K562 (cell line): ENCODE measurements at regions not wholly inside any gene's neighbourhood (a gene's known extent, or its start where the extent isn't known, plus 50 kb on each side); places are given as distances from the start of the nearest gene placed in this dataset.

ENCODE experiments used
- ATAC-seq: fragments of 200-7000 bp; cut with Tn5 transposase; 3 replicates; pipeline ENCODE4 v1.9.1; 2020; ENCODE audit warnings: moderate library complexity
- BruUV-seq: library from RNA; stranded (reverse); fragments of 400-500 nt; replicated peaks from 2 replicates; lab custom pipeline; 2021; lab: Mats Ljungman, UMichigan
- CTCF ChIA-PET: fragments of 300-600 bp; formaldehyde crosslinking; extraction: SDS; loops from one replicate; lab custom pipeline; 2021; ENCODE audit warnings: low intra/inter-chr PET ratio; lab: Yijun Ruan, JAX
- POLR2A ChIA-PET: fragments of 300-600, 350-650 bp; sonication (Branson Sonifier 250); formaldehyde crosslinking; extraction: SDS; loops from one replicate; lab custom pipeline; 2021; ENCODE audit warnings: antibody characterized with exemption, inconsistent platforms; lab: Yijun Ruan, JAX
- DNase-seq, 4 experiments: peaks; one replicate each; pipeline versions ENCODE4 v3.0.0 to v3.0.0-alpha.2; 2011 to 2018; ENCODE audit warnings: low spot score in 3 of 4, mixed read lengths in 3 of 4; ENCODE audit errors: extremely low read depth in 1 of 4
- FAIRE-seq: peaks from 2 replicates; lab custom pipeline; 2011; peaks lifted over from hg19 to GRCh38; lab: Jason Lieb, UNC
- H2AFZ ChIP-seq: 2 replicates; pipeline ENCODE4 v1.6.0; 2011; ENCODE audit warnings: low read depth, low read length, control low read depth, inconsistent platforms
- H3K27ac ChIP-seq: fragments of 200-600 bp; 3 replicates; pipeline ENCODE4 v1.8.0; 2011; ENCODE audit warnings: low read depth, mild to moderate bottlenecking, control low read depth, inconsistent platforms, low read length, moderate library complexity, mixed read lengths; ENCODE audit errors: extremely low read depth
- H3K27me3 ChIP-seq, 2 experiments: fragments of 300-600 bp in 1 of 2; 2 replicates in 1 of 2; 3 replicates in 1 of 2; pipeline versions ENCODE4 v1.6.0 to v1.8.0; 2011; ENCODE audit warnings: inconsistent platforms in 2 of 2, low read length in 2 of 2, mild to moderate bottlenecking in 1 of 2, mixed read lengths in 1 of 2, moderate library complexity in 1 of 2; ENCODE audit not compliant: control insufficient read depth in 2 of 2, insufficient read depth in 2 of 2
- H3K36me3 ChIP-seq: fragments of 300-600 bp; 3 replicates; pipeline ENCODE4 v1.8.0; 2011; ENCODE audit warnings: mild to moderate bottlenecking, low read length, inconsistent platforms; ENCODE audit not compliant: control insufficient read depth, insufficient read depth
- H3K4me1 ChIP-seq, 2 experiments: fragments of 200-600 bp in 1 of 2; replicated peaks in 1 of 2; 2 replicates in 1 of 2; 3 replicates in 1 of 2; pipeline versions ENCODE4 v1.5.1 to v1.8.0; 2011; ENCODE audit warnings: inconsistent platforms in 2 of 2, low read length in 2 of 2, mild to moderate bottlenecking in 1 of 2, mixed read lengths in 1 of 2, moderate library complexity in 1 of 2; ENCODE audit not compliant: control insufficient read depth in 2 of 2, insufficient read depth in 2 of 2
- H3K4me2 ChIP-seq: 2 replicates; pipeline ENCODE4 v1.6.1; 2011; ENCODE audit warnings: low read length, control low read depth, inconsistent platforms, mixed read lengths; ENCODE audit not compliant: insufficient read depth
- H3K4me3 ChIP-seq: fragments of 200-600 bp; sonication (generic), shearing (Covaris generic); 2 replicates; pipeline ENCODE4 v1.5.1; 2016; ENCODE audit warnings: control low read depth, inconsistent platforms
- H3K79me2 ChIP-seq: fragments of 200-600 bp; 3 replicates; pipeline ENCODE4 v1.8.0; 2011; ENCODE audit warnings: low read length, inconsistent platforms; ENCODE audit not compliant: control insufficient read depth, insufficient read depth
- H3K9ac ChIP-seq, 2 experiments: 2 replicates each; pipeline versions ENCODE4 v1.6.0 to v1.6.1; 2011; ENCODE audit warnings: low read depth in 2 of 2, low read length in 2 of 2, control low read depth in 1 of 2, inconsistent platforms in 1 of 2, mild to moderate bottlenecking in 1 of 2, mixed read lengths in 1 of 2; ENCODE audit not compliant: insufficient read depth in 1 of 2
- H3K9me1 ChIP-seq: one replicate; pipeline ENCODE4 v1.6.0; 2011; ENCODE audit warnings: inconsistent platforms, mild to moderate bottlenecking, low read length, moderate library complexity; ENCODE audit not compliant: control insufficient read depth, insufficient read depth
- H3K9me3 ChIP-seq: replicated peaks from 2 replicates; pipeline ENCODE4 v1.5.1; 2011; ENCODE audit warnings: low read depth, low read length, inconsistent platforms; ENCODE audit not compliant: control insufficient read depth, insufficient read depth
- H4K20me1 ChIP-seq: replicated peaks from 2 replicates; pipeline ENCODE4 v1.6.1; 2011; ENCODE audit warnings: low read length, inconsistent platforms, mixed read lengths; ENCODE audit not compliant: control insufficient read depth, insufficient read depth
- HINFP ChIP-seq: fragments of 450-650 bp; conservative IDR thresholded peaks from 2 replicates; pipeline ENCODE4 v1.6.1; 2016; ENCODE audit warnings: missing genetic modification characterization, low read depth, mild to moderate bottlenecking, control low read depth, missing compliant biosample characterization
- WGBS: fragments of 100-300 bp; shearing (Covaris generic); methylation state at CpG from one replicate; pipeline ENCODE4 v1.1.6; 2016; ENCODE audit warnings: low coverage, mixed read lengths; ENCODE audit not compliant: insufficient coverage; ENCODE audit errors: missing lambda C conversion rate; 5-methylcytosine and 5-hydroxymethylcytosine counted together
- in situ Hi-C: fragments of 300-500 bp; cut with MboI; formaldehyde crosslinking; loops from 4 replicates; pipeline ENCODE4 v1.15.0; 2018; ENCODE audit warnings: inconsistent platforms, mixed read lengths
- intact Hi-C: fragments of 100-400 bp; cut with micrococcal nuclease; formaldehyde crosslinking; loops from 2 replicates; pipeline ENCODE4 v1.14.2; 2022
- TF ChIP-seq, protein P1 (sequence below): fragments of 450-650 bp; IDR thresholded peaks from 2 replicates; pipeline ENCODE4 v1.6.1; 2016; ENCODE audit warnings: mild to moderate bottlenecking

DNA sequence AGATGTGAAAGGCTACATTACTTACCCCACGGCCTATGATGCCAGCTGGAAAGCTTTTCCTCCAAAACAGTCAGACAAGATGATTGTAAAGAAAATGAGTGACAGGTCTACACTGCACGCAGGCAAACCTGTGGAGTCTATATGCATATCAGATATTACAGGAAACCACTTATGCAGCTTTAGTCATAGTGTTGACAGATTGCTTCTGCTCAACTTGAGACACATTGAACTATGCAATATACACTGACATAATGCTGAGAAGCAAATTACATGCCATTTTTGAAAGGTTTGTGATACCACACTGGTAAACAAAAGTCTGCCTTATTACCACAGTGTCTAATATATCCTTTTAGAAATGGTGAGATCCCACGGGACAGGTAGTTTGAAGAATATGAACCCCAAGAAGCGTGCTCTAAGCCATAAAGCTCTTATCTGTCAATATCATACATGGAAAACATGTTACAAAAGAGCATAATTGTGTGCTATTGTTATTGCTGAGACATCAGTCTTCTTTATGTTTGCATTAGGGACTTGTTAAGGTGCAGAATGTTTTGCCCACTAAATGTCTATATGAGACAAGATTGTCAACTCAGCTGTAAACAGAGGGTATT, 1835.8 kb upstream of the TENM3 start:
- no peaks in the 10 kb centered on the region for H3K9me3 ChIP-seq
- H3K4me2 ChIP-seq = no peak overlapping the region
- no peaks in the 10 kb centered on the region for H3K4me1 ChIP-seq
- no peaks in the 10 kb centered on the region for H3K36me3 ChIP-seq
- in situ Hi-C loops (no loop called here), intact Hi-C loops (no loop called here)
- FAIRE-seq (no peak), ATAC-seq (no peak), DNase-seq (no peak)
- no peak overlapping the region for H2AFZ ChIP-seq
- H3K4me3 ChIP-seq = no peak overlapping the region
- H3K27ac ChIP-seq = no peak overlapping the region
- H4K20me1 ChIP-seq = no peaks in the 10 kb centered on the region
- ChIA-PET CTCF (no interaction called here), POLR2A (no interaction called here)
- no peak overlapping the region for H3K9ac ChIP-seq
- H3K79me2 ChIP-seq = no peaks in the 10 kb centered on the region
- H3K9me1 ChIP-seq = no peaks in the 10 kb centered on the region
- 0% methylated on average over 4 of the region's 4 CpGs for WGBS
- no peak for TF ChIP-seq HINFP (tag)
- TF ChIP-seq, protein P1, sequence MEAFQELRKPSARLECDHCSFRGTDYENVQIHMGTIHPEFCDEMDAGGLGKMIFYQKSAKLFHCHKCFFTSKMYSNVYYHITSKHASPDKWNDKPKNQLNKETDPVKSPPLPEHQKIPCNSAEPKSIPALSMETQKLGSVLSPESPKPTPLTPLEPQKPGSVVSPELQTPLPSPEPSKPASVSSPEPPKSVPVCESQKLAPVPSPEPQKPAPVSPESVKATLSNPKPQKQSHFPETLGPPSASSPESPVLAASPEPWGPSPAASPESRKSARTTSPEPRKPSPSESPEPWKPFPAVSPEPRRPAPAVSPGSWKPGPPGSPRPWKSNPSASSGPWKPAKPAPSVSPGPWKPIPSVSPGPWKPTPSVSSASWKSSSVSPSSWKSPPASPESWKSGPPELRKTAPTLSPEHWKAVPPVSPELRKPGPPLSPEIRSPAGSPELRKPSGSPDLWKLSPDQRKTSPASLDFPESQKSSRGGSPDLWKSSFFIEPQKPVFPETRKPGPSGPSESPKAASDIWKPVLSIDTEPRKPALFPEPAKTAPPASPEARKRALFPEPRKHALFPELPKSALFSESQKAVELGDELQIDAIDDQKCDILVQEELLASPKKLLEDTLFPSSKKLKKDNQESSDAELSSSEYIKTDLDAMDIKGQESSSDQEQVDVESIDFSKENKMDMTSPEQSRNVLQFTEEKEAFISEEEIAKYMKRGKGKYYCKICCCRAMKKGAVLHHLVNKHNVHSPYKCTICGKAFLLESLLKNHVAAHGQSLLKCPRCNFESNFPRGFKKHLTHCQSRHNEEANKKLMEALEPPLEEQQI = no peak
- no peaks in the 10 kb centered on the region for H3K27me3 ChIP-seq
- BruUV-seq = no TSS peak
